ENCODE measurements at regions not wholly inside any gene's neighbourhood (a gene's known extent, or its start where the extent isn't known, plus 50 kb on each side); places are given as distances from the start of the nearest gene placed in this dataset.
"Not testable (repeated sequence)": the region's sequence is repeated elsewhere in the genome, so short reads cannot be mapped to it uniquely, and the experiment has no call there.

GRCh38 chr10:43997330-43997729 lies 348.6 kb upstream of the ZNF32 start:
- no peaks in the 10 kb centered on the region for H3K4me1 Mint-ChIP-seq (ENCODE audit: low read depth, unreplicated experiment)
- Histone ChIP-seq H3K27me3 (replicated peaks; ENCODE audit: control insufficient read depth, insufficient read depth, low read length) (no peaks in the 10 kb centered on the region), H3K36me3 (ENCODE audit: control insufficient read depth, insufficient read depth, low read length) (no peaks in the 10 kb centered on the region), H3K4me1 (no peaks in the 10 kb centered on the region), H3K9me3 (0 out of 2 replicates have a peak, but pooled peaks cover 9% of the 10 kb centered on the region), H3K4me3 (ENCODE audit: low read depth, low read length) (no peak overlapping the region)
- intact Hi-C loops (cut with micrococcal nuclease; ENCODE audit: unreplicated experiment): no loop called here
- no peak overlapping the region for H3K4me3 Mint-ChIP-seq (ENCODE audit: unreplicated experiment)
- no peak for TF ChIP-seq CTCF (IDR thresholded peaks at IDR 0.05; ENCODE audit: insufficient read depth in 1 of 2, low read depth in 1 of 2, low read length in 1 of 2, severe bottlenecking in 1 of 2, unreplicated experiment in 1 of 2)
- H3K36me3 Mint-ChIP-seq (ENCODE audit: insufficient read depth, unreplicated experiment): no peaks in the 10 kb centered on the region
- CTCF ChIA-PET: interaction anchor here (0.6 kb wide), 1 partner anchor 578 kb away, joined by 3 read pairs; no protein-coding TSS in a partner anchor
- POLR2A ChIA-PET: no interaction called here
- H3K9me3 Mint-ChIP-seq (ENCODE audit: unreplicated experiment): peaks cover 26% of the 10 kb centered on the region
- H3K27ac Mint-ChIP-seq (ENCODE audit: unreplicated experiment): no peak overlapping the region
- no TSS peak for BruUV-seq (replicated peaks)
- H3K27me3 Mint-ChIP-seq (ENCODE audit: insufficient read depth, unreplicated experiment): peaks cover 11% of the 10 kb centered on the region
- no peak for DNase-seq

- H3K9me3 ChIP-seq: peaks cover 9% of the 10 kb centered on the region; the same call in 1 of the 2 replicates
- ChIA-PET CTCF (no interaction called here), POLR2A (no interaction called here)
- H3K27me3 ChIP-seq (replicated peaks; ENCODE audit: control insufficient read depth, insufficient read depth, low read length): no peaks in the 10 kb centered on the region
- DNase-seq: no peak
- Mint-ChIP-seq H3K27ac (ENCODE audit: unreplicated experiment) (no peak overlapping the region), H3K4me3 (ENCODE audit: unreplicated experiment) (no peak overlapping the region), H3K27me3 (ENCODE audit: insufficient read depth, unreplicated experiment) (peaks cover 14% of the 10 kb centered on the region), H3K4me1 (ENCODE audit: low read depth, unreplicated experiment) (no peaks in the 10 kb centered on the region), H3K9me3 (ENCODE audit: unreplicated experiment) (peaks cover 36% of the 10 kb centered on the region), H3K36me3 (ENCODE audit: insufficient read depth, unreplicated experiment) (no peaks in the 10 kb centered on the region)
- intact Hi-C loops (cut with micrococcal nuclease; ENCODE audit: unreplicated experiment): no loop called here
- H3K4me3 ChIP-seq (ENCODE audit: low read depth, low read length): no peak overlapping the region
- no peak for TF ChIP-seq CTCF (IDR thresholded peaks at IDR 0.05; ENCODE audit: insufficient read depth in 1 of 2, low read depth in 1 of 2, low read length in 1 of 2, severe bottlenecking in 1 of 2, unreplicated experiment in 1 of 2)
- BruUV-seq (replicated peaks): no TSS peak
- H3K4me1 ChIP-seq: no peaks in the 10 kb centered on the region
- no peaks in the 10 kb centered on the region for H3K36me3 ChIP-seq (ENCODE audit: control insufficient read depth, insufficient read depth, low read length)
Measured at GRCh38 chr10:43994539-43994938, 345.9 kb upstream of the ZNF32 start.

GRCh38 chr10:43992816-43993215 lies 344.1 kb upstream of the ZNF32 start:
- peaks cover 14% of the 10 kb centered on the region for H3K27me3 Mint-ChIP-seq (ENCODE audit: insufficient read depth, unreplicated experiment)
- intact Hi-C loops (cut with micrococcal nuclease; ENCODE audit: unreplicated experiment); BruUV-seq (replicated peaks); H3K9me3 ChIP-seq; H3K4me3 ChIP-seq (ENCODE audit: low read depth, low read length); H3K4me1 ChIP-seq; DNase-seq; H3K4me1 Mint-ChIP-seq (ENCODE audit: low read depth, unreplicated experiment); H3K27ac Mint-ChIP-seq (ENCODE audit: unreplicated experiment); H3K36me3 ChIP-seq (ENCODE audit: control insufficient read depth, insufficient read depth, low read length); H3K4me3 Mint-ChIP-seq (ENCODE audit: unreplicated experiment); POLR2A ChIA-PET; H3K27me3 ChIP-seq (replicated peaks; ENCODE audit: control insufficient read depth, insufficient read depth, low read length); H3K36me3 Mint-ChIP-seq (ENCODE audit: insufficient read depth, unreplicated experiment); CTCF ChIA-PET: not testable (repeated sequence)
- H3K9me3 Mint-ChIP-seq (ENCODE audit: unreplicated experiment): peaks cover 36% of the 10 kb centered on the region

GRCh38 chr10:43986374-43986773 lies 337.7 kb upstream of the ZNF32 start:
- H3K27me3 ChIP-seq (replicated peaks; ENCODE audit: control insufficient read depth, insufficient read depth, low read length): no peaks in the 10 kb centered on the region
- peaks cover 11% of the 10 kb centered on the region for H3K27me3 Mint-ChIP-seq (ENCODE audit: insufficient read depth, unreplicated experiment)
- no peaks in the 10 kb centered on the region for H3K36me3 ChIP-seq (ENCODE audit: control insufficient read depth, insufficient read depth, low read length)
- H3K4me3 Mint-ChIP-seq (ENCODE audit: unreplicated experiment): no peak overlapping the region
- no peak overlapping the region for H3K4me3 ChIP-seq (ENCODE audit: low read depth, low read length)
- H3K4me1 ChIP-seq: no peaks in the 10 kb centered on the region
- BruUV-seq (replicated peaks): no TSS peak
- peaks cover 3% of the 10 kb centered on the region for H3K9me3 Mint-ChIP-seq (ENCODE audit: unreplicated experiment)
- ChIA-PET CTCF (no interaction called here), POLR2A (no interaction called here)
- H3K27ac Mint-ChIP-seq (ENCODE audit: unreplicated experiment): no peak overlapping the region
- no peaks in the 10 kb centered on the region for H3K36me3 Mint-ChIP-seq (ENCODE audit: insufficient read depth, unreplicated experiment)
- H3K4me1 Mint-ChIP-seq (ENCODE audit: low read depth, unreplicated experiment): no peaks in the 10 kb centered on the region
- intact Hi-C loops (cut with micrococcal nuclease; ENCODE audit: unreplicated experiment): no loop called here
- TF ChIP-seq CTCF (IDR thresholded peaks at IDR 0.05; ENCODE audit: insufficient read depth in 1 of 2, low read depth in 1 of 2, low read length in 1 of 2, severe bottlenecking in 1 of 2, unreplicated experiment in 1 of 2): no peak
- no peaks in the 10 kb centered on the region; the same call in 1 of the 2 replicates for H3K9me3 ChIP-seq
- DNase-seq: no peak
